GM19238 (cell line): ENCODE measurements at regions not wholly inside any gene's neighbourhood (a gene's known extent, or its start where the extent isn't known, plus 50 kb on each side); places are given as distances from the start of the nearest gene placed in this dataset.

Source experiments
- DNase-seq: peaks from one replicate; pipeline ENCODE4 v3.0.0; 2011; ENCODE audit warnings: low spot score; ENCODE audit not compliant: insufficient read length

- no peak for DNase-seq
These were observed 115.9 kb upstream of the PRR20G start for GRCh38 chr3:127403795-127404194.

GRCh38 chr3:127399154-127399553 is 111.3 kb upstream of the PRR20G start:
- DNase-seq: no peak

GRCh38 chr3:127396473-127396872 is 108.6 kb upstream of the PRR20G start:
- DNase-seq: no peak

- DNase-seq: no peak
These were observed 108.0 kb upstream of the PRR20G start for GRCh38 chr3:127395663-127396355.

- no peak for DNase-seq
These were observed 107.3 kb upstream of the PRR20G start for GRCh38 chr3:127394984-127395662.

GRCh38 chr3:127394031-127394430 is 106.2 kb upstream of the PRR20G start:
- DNase-seq: no peak

GRCh38 chr3:127393131-127393820 is 105.4 kb upstream of the PRR20G start:
- DNase-seq: no peak

GRCh38 chr3:127392156-127392490 is 104.3 kb upstream of the PRR20G start:
- DNase-seq: no peak

GRCh38 chr3:127391436-127392155 is 103.8 kb upstream of the PRR20G start:
- DNase-seq: no peak

GRCh38 chr3:127390365-127391025 is 102.6 kb upstream of the PRR20G start:
- no peak for DNase-seq

- DNase-seq: no peak
These were observed 102.1 kb upstream of the PRR20G start for GRCh38 chr3:127389913-127390312.

- DNase-seq: no peak
These were observed 101.6 kb upstream of the PRR20G start for GRCh38 chr3:127389420-127389819.

GRCh38 chr3:127388427-127388826 is 100.6 kb upstream of the PRR20G start:
- no peak for DNase-seq

- no peak for DNase-seq
These were observed 99.8 kb upstream of the PRR20G start for GRCh38 chr3:127387556-127388153.

GRCh38 chr3:127387119-127387518 is 99.3 kb upstream of the PRR20G start:
- no peak for DNase-seq

GRCh38 chr3:127386490-127386889 is 98.6 kb upstream of the PRR20G start:
- DNase-seq: no peak

- DNase-seq: no peak
These were observed 97.7 kb upstream of the PRR20G start for GRCh38 chr3:127385540-127385870.

- DNase-seq: no peak
These were observed 97.1 kb upstream of the PRR20G start for GRCh38 chr3:127384717-127385539.

- no peak for DNase-seq
These were observed 95.9 kb upstream of the PRR20G start for GRCh38 chr3:127383656-127384179.
